Mesodermal cell (in vitro differentiated cells): ENCODE measurements at regions not wholly inside any gene's neighbourhood (a gene's known extent, or its start where the extent isn't known, plus 50 kb on each side); places are given as distances from the start of the nearest gene placed in this dataset.
"Not testable (repeated sequence)": the region's sequence is repeated elsewhere in the genome, so short reads cannot be mapped to it uniquely, and the experiment has no call there.

ENCODE experiments used
- H3K27ac ChIP-seq: 2 replicates; pipeline ENCODE4 v1.7.0; 2013; ENCODE audit warnings: mild to moderate bottlenecking, low read depth, low read length, moderate library complexity; ENCODE audit not compliant: severe bottlenecking
- H3K36me3 ChIP-seq: 2 replicates; pipeline ENCODE4 v1.7.1; 2013; ENCODE audit warnings: mild to moderate bottlenecking, low read length, moderate library complexity; ENCODE audit not compliant: control insufficient read depth, insufficient read depth
- H3K4me1 ChIP-seq: one replicate; pipeline ENCODE4 v1.7.1; 2013; ENCODE audit warnings: mild to moderate bottlenecking, low read length; ENCODE audit not compliant: insufficient read depth, control insufficient read depth, poor library complexity, severe bottlenecking
- H3K4me3 ChIP-seq: 2 replicates; pipeline ENCODE4 v1.7.0; 2013; ENCODE audit warnings: low read length, control low read depth, mild to moderate bottlenecking; ENCODE audit not compliant: insufficient read depth, poor library complexity, severe bottlenecking; ENCODE audit errors: extremely low read depth
- H3K9me3 ChIP-seq: 2 replicates; pipeline ENCODE4 v1.7.1; 2013; ENCODE audit warnings: mild to moderate bottlenecking, low read length, moderate library complexity; ENCODE audit not compliant: control insufficient read depth
- WGBS, 2 experiments: methylation state at CpG; one replicate each; pipeline ENCODE4 v1.1.5; 2013; ENCODE audit warnings: missing lambda C conversion rate in 2 of 2; ENCODE audit not compliant: insufficient coverage in 2 of 2; 5-methylcytosine and 5-hydroxymethylcytosine counted together

- no peaks in the 10 kb centered on the region for H3K4me1 ChIP-seq
- no peak overlapping the region for H3K4me3 ChIP-seq
- H3K9me3 ChIP-seq, result peaks cover 5% of the 10 kb centered on the region
- H3K36me3 ChIP-seq, result no peaks in the 10 kb centered on the region
- WGBS, 2 experiments, result 91 to 93% methylated on average over 2 of the region's 3 CpGs
- no peak overlapping the region for H3K27ac ChIP-seq
Observed at GRCh38 chr10:7108141-7108540, 302.7 kb downstream of the SFMBT2 start.

DNA sequence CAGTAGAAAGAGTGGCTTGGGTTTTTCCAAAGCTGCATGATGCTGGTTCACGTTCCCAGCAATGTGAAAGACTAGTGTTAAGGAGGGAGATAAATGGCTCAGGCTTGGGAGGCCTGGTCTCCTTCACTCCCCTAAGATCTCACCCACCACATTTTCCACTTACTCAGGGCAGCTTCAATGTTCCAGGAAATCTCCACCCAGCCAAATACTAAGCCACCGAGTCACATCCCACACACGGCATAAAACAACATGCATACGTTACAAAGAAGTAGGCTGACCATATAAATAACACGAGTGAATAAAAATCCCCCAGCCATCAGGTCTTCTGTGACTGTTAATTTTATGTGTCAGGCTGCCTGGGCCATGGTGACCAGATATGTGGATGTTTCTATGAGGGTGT is 303.5 kb downstream of the SFMBT2 start:
- H3K4me3 ChIP-seq, result no peak overlapping the region
- H3K36me3 ChIP-seq, result no peaks in the 10 kb centered on the region
- H3K9me3 ChIP-seq, result peaks cover 5% of the 10 kb centered on the region
- 100% methylated on average over 2 of the region's 5 CpGs; no CpG with 5 or more reads in 1 of the 2 experiments for WGBS, 2 experiments
- H3K4me1 ChIP-seq, result no peaks in the 10 kb centered on the region
- H3K27ac ChIP-seq, result peak overlapping the region; percentile 18

GRCh38 chr10:7104379-7104778 is 306.5 kb downstream of the SFMBT2 start:
- not testable (repeated sequence) for H3K9me3 ChIP-seq, H3K4me1 ChIP-seq, H3K36me3 ChIP-seq, H3K4me3 ChIP-seq, H3K27ac ChIP-seq
- WGBS, 2 experiments, result 83 to 100% methylated on average over 1 of the region's 1 CpG

GRCh38 chr10:7102557-7103349 is 308.1 kb downstream of the SFMBT2 start:
- H3K4me3 ChIP-seq, result no peak overlapping the region
- no peaks in the 10 kb centered on the region for H3K36me3 ChIP-seq
- H3K4me1 ChIP-seq, result no peaks in the 10 kb centered on the region
- 90 to 95% methylated on average over 4 to 7 of the region's 7 CpGs for WGBS, 2 experiments
- H3K27ac ChIP-seq, result no peak overlapping the region
- no peaks in the 10 kb centered on the region for H3K9me3 ChIP-seq

GRCh38 chr10:7102084-7102483 is 308.8 kb downstream of the SFMBT2 start:
- Histone ChIP-seq H3K36me3 (no peaks in the 10 kb centered on the region), H3K9me3 (no peaks in the 10 kb centered on the region), H3K4me1 (no peaks in the 10 kb centered on the region), H3K27ac (no peak overlapping the region), H3K4me3 (no peak overlapping the region)
- WGBS, 2 experiments, result 75 to 100% methylated on average over 1 of the region's 1 CpG

DNA sequence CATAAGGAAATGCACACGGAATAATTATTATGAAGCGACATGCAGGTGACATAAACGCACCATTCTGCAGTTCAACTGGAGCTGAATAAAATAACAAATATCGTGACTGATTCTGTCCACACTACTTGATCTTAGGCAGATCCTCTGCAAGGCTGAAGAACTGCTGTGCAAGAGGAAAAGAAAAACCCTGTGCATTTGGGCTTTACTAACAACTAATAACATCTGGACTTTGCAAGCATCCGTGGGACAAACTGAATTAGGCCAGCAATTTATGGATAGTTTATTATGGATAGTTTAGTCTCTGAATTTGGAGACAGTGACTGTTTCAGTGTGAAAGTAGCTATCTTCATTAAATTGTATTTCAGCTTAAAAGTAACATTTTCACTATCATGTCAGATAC is 309.4 kb downstream of the SFMBT2 start:
- WGBS, 2 experiments, result 90 to 92% methylated on average over 3 to 4 of the region's 5 CpGs
- Histone ChIP-seq H3K36me3 (no peaks in the 10 kb centered on the region), H3K9me3 (no peaks in the 10 kb centered on the region), H3K4me1 (no peaks in the 10 kb centered on the region), H3K4me3 (no peak overlapping the region), H3K27ac (no peak overlapping the region)

GRCh38 chr10:7100032-7100702 is 310.7 kb downstream of the SFMBT2 start:
- no peaks in the 10 kb centered on the region for H3K9me3 ChIP-seq
- H3K27ac ChIP-seq, result no peak overlapping the region
- no peak overlapping the region for H3K4me3 ChIP-seq
- 84% methylated on average over 5 to 7 of the region's 8 CpGs for WGBS, 2 experiments
- no peaks in the 10 kb centered on the region for H3K4me1 ChIP-seq
- H3K36me3 ChIP-seq, result no peaks in the 10 kb centered on the region

GRCh38 chr10:7098160-7098762 is 312.6 kb downstream of the SFMBT2 start:
- H3K9me3 ChIP-seq, result no peaks in the 10 kb centered on the region
- no peaks in the 10 kb centered on the region for H3K36me3 ChIP-seq
- H3K4me3 ChIP-seq, result no peak overlapping the region
- H3K27ac ChIP-seq, result no peak overlapping the region
- H3K4me1 ChIP-seq, result no peaks in the 10 kb centered on the region
- 76 to 85% methylated on average over 2 of the region's 3 CpGs for WGBS, 2 experiments

GRCh38 chr10:7094781-7095180 is 316.1 kb downstream of the SFMBT2 start:
- H3K4me3 ChIP-seq, result no peak overlapping the region
- no peaks in the 10 kb centered on the region for H3K9me3 ChIP-seq
- no peak overlapping the region for H3K27ac ChIP-seq
- WGBS, 2 experiments, result 93% methylated on average over 3 of the region's 6 CpGs; no CpG with 5 or more reads in 1 of the 2 experiments
- no peaks in the 10 kb centered on the region for H3K4me1 ChIP-seq
- H3K36me3 ChIP-seq, result no peaks in the 10 kb centered on the region

GRCh38 chr10:7093368-7093767 is 317.5 kb downstream of the SFMBT2 start:
- WGBS, 2 experiments, result 83 to 93% methylated on average over 1 to 5 of the region's 5 CpGs
- Histone ChIP-seq H3K4me3 (no peak overlapping the region), H3K36me3 (no peaks in the 10 kb centered on the region), H3K27ac (no peak overlapping the region), H3K4me1 (no peaks in the 10 kb centered on the region), H3K9me3 (no peaks in the 10 kb centered on the region)

- H3K4me1 ChIP-seq, result no peaks in the 10 kb centered on the region
- no peak overlapping the region for H3K27ac ChIP-seq
- H3K9me3 ChIP-seq, result no peaks in the 10 kb centered on the region
- H3K4me3 ChIP-seq, result no peak overlapping the region
- no peaks in the 10 kb centered on the region for H3K36me3 ChIP-seq
- 88 to 93% methylated on average over 4 to 5 of the region's 7 CpGs for WGBS, 2 experiments
Observed at GRCh38 chr10:7092603-7093002, 318.2 kb downstream of the SFMBT2 start.
